ENCODE measurements at regions not wholly inside any gene's neighbourhood (a gene's known extent, or its start where the extent isn't known, plus 50 kb on each side); places are given as distances from the start of the nearest gene placed in this dataset.

DNA sequence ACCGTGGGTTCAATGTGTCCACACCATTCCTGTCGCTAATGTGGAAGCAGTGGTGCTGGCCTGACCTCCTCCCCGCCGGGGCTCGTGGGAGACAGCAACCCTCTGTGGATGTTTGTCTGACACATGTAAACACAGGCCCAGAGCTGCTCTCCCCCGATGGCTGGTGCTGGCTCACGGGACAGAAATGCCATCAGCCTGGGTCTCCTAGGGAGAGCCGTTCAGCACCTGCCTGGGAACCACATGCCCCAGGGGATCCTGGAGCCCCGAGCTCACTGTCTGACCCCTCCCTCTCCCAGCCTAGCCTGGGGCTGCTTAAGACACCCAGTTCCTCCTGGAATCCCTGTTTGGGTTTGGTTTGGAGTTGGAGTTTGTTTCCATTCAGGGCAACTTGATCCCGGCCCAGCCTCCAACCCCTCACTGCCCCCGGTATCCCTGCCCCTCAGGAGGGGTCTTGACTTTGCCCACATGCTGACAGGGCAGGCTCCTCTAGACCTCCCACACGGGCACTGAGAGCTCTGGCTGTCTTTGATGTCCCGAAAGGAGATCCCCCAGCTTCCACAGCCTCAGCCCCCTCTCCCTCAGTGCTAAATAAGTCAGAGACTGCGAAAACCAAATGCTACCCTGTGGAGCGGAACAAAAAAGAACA, 50.9 kb upstream of the WNT11 start:
- in situ Hi-C loops (cut with HindIII; ENCODE audit: low pct_ligation_motif_present, low pct_unique_long_range_greater_than_20kb, low sequenced_read_pairs): no loop called here
- no peak for DNase-seq

GRCh38 chr11:76256448-76256847, 50.1 kb upstream of the WNT11 start:
- in situ Hi-C loops (cut with HindIII; ENCODE audit: low pct_ligation_motif_present, low pct_unique_long_range_greater_than_20kb, low sequenced_read_pairs): no loop called here
- no peak for DNase-seq
